ENCODE measurements at regions not wholly inside any gene's neighbourhood (a gene's known extent, or its start where the extent isn't known, plus 50 kb on each side); places are given as distances from the start of the nearest gene placed in this dataset.
A peak's percentile ranks its signal among the peaks of the same experiment; 100 is the strongest.
"Not testable (repeated sequence)": the region's sequence is repeated elsewhere in the genome, so short reads cannot be mapped to it uniquely, and the experiment has no call there.

DNA sequence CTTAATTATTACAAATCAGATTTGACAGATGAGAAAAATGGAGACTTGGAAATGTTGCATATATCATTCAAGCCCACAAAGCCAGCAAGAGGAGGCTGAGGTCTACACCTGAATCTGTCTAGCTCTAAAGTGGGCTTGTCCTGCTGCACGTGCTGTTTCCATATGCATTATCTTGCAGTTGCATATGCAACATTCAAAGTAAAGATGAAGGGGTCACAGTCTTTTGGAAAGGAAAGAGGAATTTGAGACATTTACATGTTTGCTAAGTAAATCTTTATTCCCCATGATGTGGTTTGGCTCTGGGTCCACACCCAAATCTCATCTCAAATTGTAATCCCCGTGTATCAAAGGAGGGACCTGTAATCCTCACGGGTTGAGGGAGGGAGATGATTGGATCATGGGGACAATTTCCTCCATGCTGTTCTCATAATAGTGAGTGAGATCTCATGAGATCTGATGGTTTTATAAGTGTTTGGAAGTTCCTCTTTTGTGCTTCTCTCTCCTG lies 98.3 kb downstream of the BACH1 start:
- FAIRE-seq (no peak), DNase-seq (ENCODE audit: extremely low spot score, insufficient read length, low read depth) (no peak)

- DNase-seq (ENCODE audit: extremely low spot score, insufficient read length, low read depth) = no peak
- FAIRE-seq = no peak
Observed at GRCh38 chr21:29403301-29403700, 104.6 kb downstream of the BACH1 start.

GRCh38 chr21:29403922-29404538 lies 105.3 kb downstream of the BACH1 start:
- FAIRE-seq (no peak), DNase-seq (ENCODE audit: extremely low spot score, insufficient read length, low read depth) (no peak)

- FAIRE-seq (no peak), DNase-seq (ENCODE audit: extremely low spot score, insufficient read length, low read depth) (no peak)
Observed at GRCh38 chr21:29405503-29406122, 106.9 kb downstream of the BACH1 start.

DNA sequence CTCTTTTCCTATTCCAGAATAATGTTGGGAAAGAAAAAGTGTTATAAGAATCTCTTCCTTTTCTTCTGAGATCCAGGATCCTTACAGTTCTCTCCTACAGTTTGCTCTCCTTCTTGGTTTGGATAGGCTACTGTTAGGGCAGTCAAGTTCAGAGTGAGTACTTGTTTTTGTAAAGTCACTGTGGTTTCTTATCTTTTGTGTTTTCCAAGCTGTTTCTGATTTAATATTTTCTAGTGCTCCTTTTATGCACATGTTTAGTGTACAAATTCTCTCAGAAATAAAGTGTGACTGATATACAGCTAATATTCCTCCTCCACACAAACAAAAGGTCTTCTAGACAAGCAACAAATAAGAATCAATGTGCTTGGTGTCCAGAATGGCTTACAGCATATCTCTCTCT lies 107.7 kb downstream of the BACH1 start:
- no peak for DNase-seq (ENCODE audit: extremely low spot score, insufficient read length, low read depth)
- FAIRE-seq = no peak

GRCh38 chr21:29407571-29407970 lies 108.8 kb downstream of the BACH1 start:
- FAIRE-seq (no peak), DNase-seq (ENCODE audit: extremely low spot score, insufficient read length, low read depth) (no peak)

- no peak for FAIRE-seq
Observed at GRCh38 chr21:29413683-29414082, 115.0 kb downstream of the BACH1 start.

DNA sequence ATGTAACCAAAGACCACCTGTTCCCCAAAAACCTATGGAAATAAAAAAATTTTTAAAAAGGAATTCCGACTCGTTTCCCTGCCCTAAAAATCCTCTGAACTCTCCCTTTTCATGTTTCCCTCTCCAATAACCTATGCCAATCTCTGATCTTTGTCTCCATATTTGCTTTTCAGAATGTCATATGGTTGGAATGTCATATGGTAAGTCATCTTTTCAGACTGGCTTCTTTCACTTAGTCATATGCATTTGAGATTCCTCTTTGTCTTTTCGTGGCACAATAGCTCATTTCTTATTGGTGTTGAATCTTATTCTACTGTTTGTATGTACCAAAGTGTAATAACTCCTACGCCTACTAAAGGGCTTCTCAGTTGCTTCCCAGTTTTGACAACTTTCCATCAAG lies 117.5 kb downstream of the BACH1 start:
- DNase-seq (ENCODE audit: extremely low spot score, insufficient read length, low read depth) (no peak), FAIRE-seq (no peak)

More at GRCh38 chr21:29413683-29414082, 115.0 kb downstream of the BACH1 start:
- DNase-seq (ENCODE audit: extremely low spot score, insufficient read length, low read depth) = no peak

- no peak for DNase-seq (ENCODE audit: extremely low spot score, insufficient read length, low read depth)
- peak; percentile 42 for FAIRE-seq
Observed at GRCh38 chr21:29418813-29419212, 120.1 kb downstream of the BACH1 start.

GRCh38 chr21:29419422-29419821 lies 120.7 kb downstream of the BACH1 start:
- no peak for FAIRE-seq
- no peak for DNase-seq (ENCODE audit: extremely low spot score, insufficient read length, low read depth)

DNA sequence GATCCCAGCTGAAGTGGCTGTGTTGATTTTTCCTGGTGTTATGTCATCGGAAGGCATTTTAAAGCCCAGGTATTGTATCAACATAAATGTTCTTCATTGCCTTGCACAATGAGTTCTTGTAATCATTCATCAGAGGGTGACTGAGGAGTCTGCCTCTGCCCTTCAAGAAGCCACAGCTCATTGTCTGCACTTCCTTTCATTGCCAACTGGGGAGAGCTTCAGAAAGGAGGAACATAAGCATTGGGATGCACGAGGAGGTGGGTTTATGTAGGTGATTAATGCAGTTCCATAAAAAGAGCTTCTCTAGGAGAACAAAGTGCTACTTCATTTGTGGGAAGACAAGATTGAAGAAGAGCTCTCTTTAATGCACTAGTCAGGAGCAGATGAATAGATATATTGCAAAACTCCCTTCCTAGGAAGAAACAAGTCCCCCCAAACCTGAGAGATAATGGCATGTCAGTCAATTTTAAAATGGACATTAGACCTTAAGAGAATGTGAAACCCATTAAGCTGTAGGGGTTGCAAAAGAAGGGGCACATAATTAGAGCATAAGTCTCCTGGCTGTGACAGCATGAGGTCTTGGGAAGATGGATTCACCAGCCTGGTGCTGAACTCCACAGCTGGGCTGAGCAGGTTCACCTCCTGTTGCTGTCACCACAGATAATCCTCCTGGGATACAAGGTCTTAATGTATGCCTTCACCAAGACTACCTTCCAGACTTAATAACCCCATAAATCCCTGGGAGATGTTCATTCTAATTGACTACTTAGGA lies 124.6 kb downstream of the BACH1 start:
- FAIRE-seq (no peak), DNase-seq (ENCODE audit: extremely low spot score, insufficient read length, low read depth) (no peak)

GRCh38 chr21:29424728-29425127 lies 126.0 kb downstream of the BACH1 start:
- FAIRE-seq (no peak), DNase-seq (ENCODE audit: extremely low spot score, insufficient read length, low read depth) (no peak)

DNA sequence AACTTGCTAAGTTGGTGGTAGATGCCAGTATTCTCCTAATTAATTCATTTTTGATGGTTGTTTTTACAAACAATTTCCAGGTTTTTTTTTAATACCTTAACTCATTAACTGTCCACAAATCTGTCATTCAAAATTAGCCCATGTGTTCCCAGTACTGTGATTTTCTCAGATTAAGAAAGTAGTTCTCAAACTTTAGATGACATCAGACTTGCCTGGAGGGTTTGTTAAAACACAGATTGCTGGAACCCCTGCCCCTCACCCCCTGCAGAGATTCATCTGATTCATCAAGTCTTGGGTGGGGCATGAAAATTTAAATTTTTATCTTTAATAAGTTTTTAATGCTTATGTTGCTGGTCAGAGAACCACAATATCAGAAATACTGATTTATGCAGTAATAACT lies 130.5 kb downstream of the BACH1 start:
- no peak for FAIRE-seq
- no peak for DNase-seq (ENCODE audit: extremely low spot score, insufficient read length, low read depth)

- FAIRE-seq = no peak
- no peak for DNase-seq (ENCODE audit: extremely low spot score, insufficient read length, low read depth)
Observed at GRCh38 chr21:29430030-29430429, 131.3 kb downstream of the BACH1 start.

DNA sequence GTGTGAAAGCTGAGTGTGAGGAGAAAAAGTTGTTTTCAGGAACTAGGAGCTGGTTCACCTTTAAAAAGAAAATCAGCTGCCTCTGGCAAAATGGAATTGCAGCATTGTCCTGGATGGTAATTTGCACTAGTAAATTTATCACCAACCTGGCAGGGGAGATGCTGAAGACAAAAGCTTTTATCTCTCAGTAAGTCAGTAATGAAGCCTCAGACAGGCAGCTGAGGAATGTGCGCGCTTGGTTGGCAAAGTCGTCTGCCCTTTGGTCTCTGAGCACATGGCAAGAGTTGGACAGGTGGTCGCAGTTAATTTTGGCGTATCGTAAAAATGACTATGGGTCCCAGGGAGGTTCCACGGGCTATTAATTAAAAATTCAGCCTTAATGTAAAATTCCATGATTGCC lies 131.9 kb downstream of the BACH1 start:
- FAIRE-seq (no peak), DNase-seq (ENCODE audit: extremely low spot score, insufficient read length, low read depth) (no peak)

DNA sequence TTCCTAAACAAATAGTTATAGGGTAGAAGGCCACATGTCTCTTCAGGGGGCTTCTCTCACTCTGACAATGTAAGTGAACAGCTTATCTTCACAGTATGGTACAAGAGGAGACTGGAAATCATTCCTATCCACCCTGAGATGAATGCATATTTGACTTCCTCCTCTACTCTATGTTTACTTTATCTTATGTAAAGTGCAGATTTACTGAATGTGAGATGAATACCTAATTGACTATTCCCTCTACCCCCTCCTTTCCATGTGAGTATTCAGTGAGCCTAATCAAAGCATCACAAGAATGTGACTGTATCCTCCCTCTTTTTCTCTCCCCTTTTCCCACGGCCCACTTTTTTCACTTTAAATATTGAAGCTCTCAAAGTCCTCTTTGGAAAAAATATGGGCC lies 132.5 kb downstream of the BACH1 start:
- no peak for DNase-seq (ENCODE audit: extremely low spot score, insufficient read length, low read depth)
- no peak for FAIRE-seq

DNA sequence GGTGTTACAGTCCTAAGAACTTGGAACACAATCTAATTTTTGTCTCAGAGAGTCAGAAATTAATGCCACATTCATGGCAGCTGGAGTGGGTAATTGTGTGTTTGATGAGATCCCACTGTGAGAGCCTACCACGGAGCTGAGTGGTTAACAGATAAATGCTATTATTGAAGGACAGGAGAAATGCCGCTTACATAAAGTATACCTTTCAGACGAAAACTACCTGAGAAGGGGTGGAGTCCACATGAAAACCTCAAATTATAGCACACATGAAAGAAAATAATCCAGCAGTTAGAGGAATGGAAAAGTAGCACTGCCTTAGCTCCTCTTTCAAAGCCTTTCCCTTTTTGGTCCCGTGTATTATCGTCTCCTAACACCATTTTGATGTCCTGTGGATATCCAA lies 133.0 kb downstream of the BACH1 start:
- DNase-seq (ENCODE audit: extremely low spot score, insufficient read length, low read depth) (no peak), FAIRE-seq (no peak)

DNA sequence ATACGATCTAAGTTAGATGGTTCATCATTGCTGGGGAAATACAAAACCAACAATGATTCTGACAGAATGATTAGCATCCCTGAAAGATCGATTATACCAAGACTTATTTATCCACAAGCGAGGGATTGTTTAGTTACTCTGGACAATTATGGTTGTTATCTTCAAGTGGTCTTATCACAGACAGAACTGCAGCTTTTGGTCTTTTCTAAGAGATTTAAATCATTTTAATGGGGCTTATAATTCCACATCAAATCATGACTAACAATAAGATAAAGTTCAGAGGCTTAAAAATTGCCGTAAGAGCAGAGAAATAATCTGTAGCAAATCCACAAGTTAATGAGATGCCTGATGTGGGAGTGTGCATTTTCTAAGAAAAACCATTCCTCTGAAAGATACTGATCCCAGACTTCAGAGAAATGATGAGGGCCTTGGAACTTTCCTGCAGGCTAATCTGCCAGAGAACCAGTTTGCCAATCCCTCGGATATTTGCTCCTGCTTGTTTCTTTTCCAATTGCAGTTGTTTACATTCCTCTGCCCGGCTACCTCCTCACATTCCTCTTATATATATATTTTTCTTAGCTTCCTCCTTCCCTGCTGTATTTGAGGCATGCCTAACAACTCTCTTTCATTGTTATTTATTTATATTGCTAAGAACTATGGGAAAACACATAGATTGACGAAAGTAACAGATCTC lies 134.8 kb downstream of the BACH1 start:
- DNase-seq (ENCODE audit: extremely low spot score, insufficient read length, low read depth) = no peak

GRCh38 chr21:29434081-29434480 lies 135.4 kb downstream of the BACH1 start:
- no peak for FAIRE-seq

More for the DNA sequence above, 134.8 kb downstream of the BACH1 start:
- no peak for FAIRE-seq

DNA sequence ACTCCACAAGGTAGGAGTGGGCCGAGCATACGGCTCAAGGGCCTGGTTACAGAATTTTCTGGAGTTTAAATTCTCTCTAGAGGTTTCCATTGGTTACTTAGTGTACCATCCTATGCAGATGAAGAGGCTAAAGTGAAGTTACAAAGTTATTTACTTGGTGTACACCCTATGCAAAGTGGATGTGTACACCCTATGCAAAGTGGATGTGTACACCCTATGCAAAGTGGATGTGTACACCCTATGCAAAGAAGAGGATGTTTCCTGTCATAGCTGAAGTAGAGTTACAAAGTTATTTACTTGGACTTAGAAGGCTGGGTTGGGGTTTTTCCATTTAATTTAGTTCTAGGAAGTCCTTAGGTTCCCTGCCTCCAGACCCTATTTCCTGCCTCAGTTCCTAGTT lies 136.3 kb downstream of the BACH1 start:
- not testable (repeated sequence) for DNase-seq (ENCODE audit: extremely low spot score, insufficient read length, low read depth); FAIRE-seq

More at GRCh38 chr21:29434081-29434480, 135.4 kb downstream of the BACH1 start:
- no peak for DNase-seq (ENCODE audit: extremely low spot score, insufficient read length, low read depth)
